Esophagus squamous epithelium (tissue), 5 donors: ENCODE measurements at regions not wholly inside any gene's neighbourhood (a gene's known extent, or its start where the extent isn't known, plus 50 kb on each side); places are given as distances from the start of the nearest gene placed in this dataset.

Source experiments
- DNase-seq: peaks from one replicate; lab custom pipeline; 2025; lab: John Stamatoyannopoulos, UW
- H3K27ac ChIP-seq, 4 donors: fragments of 200-600 bp; sonication (generic); one replicate each; pipeline ENCODE4 v1.5.1; 2016 to 2019; ENCODE audit warnings: mild to moderate bottlenecking in 1 of 4
- H3K27me3 ChIP-seq, 4 donors: fragments of 200-600 bp; sonication (generic); 1 replicate in 3 of 4; 2 replicates in 1 of 4; pipeline versions ENCODE4 v1.5.1 to v1.6.0; 2017 to 2021; ENCODE audit warnings: antibody characterized with exemption in 1 of 4
- H3K36me3 ChIP-seq, 3 donors: fragments of 200-600 bp; sonication (generic); one replicate each; pipeline ENCODE4 v1.5.1; 2016 to 2019
- H3K4me1 ChIP-seq, 3 donors: fragments of 200-600 bp; sonication (generic); one replicate each; pipeline ENCODE4 v1.5.1; 2017 to 2019
- H3K4me3 ChIP-seq, 4 donors: fragments of 200-600 bp; sonication (generic); 1 replicate in 3 of 4; 2 replicates in 1 of 4; pipeline ENCODE4 v1.5.1; 2016 to 2019; ENCODE audit warnings: mild to moderate bottlenecking in 2 of 4, moderate library complexity in 1 of 4
- H3K9me3 ChIP-seq, 3 donors: fragments of 200-600 bp; sonication (generic); one replicate each; pipeline ENCODE4 v1.5.1; 2016 to 2019
- POLR2A ChIP-seq, 4 donors: fragments of 450-650 bp; IDR thresholded peaks; one replicate each; pipeline ENCODE4 v1.6.1; 2017; ENCODE audit warnings: antibody characterized with exemption in 4 of 4, mild to moderate bottlenecking in 4 of 4, moderate library complexity in 3 of 4
- WGBS, 2 donors: methylation state at CpG; one replicate each; pipeline ENCODE4 v1.1.5; 2018; 5-methylcytosine and 5-hydroxymethylcytosine counted together
- intact Hi-C: fragments of 100-400 bp; cut with DNase I; formaldehyde crosslinking; loops from one replicate; pipeline ENCODE4 v1.15.0; 2022
- TF ChIP-seq, protein P1 (sequence below), 6 experiments: fragments of 450-650 bp in 4 of 6; fragments of 200-600 bp in 2 of 6; sonication (generic) in 2 of 6; IDR thresholded peaks; one replicate each; pipeline ENCODE4 v1.5.1; 2016 to 2019; ENCODE audit warnings: antibody characterized with exemption in 6 of 6, mild to moderate bottlenecking in 4 of 6, moderate library complexity in 4 of 6
- donor health status: DM: yes; HTN: yes; CAD: no.

DNA sequence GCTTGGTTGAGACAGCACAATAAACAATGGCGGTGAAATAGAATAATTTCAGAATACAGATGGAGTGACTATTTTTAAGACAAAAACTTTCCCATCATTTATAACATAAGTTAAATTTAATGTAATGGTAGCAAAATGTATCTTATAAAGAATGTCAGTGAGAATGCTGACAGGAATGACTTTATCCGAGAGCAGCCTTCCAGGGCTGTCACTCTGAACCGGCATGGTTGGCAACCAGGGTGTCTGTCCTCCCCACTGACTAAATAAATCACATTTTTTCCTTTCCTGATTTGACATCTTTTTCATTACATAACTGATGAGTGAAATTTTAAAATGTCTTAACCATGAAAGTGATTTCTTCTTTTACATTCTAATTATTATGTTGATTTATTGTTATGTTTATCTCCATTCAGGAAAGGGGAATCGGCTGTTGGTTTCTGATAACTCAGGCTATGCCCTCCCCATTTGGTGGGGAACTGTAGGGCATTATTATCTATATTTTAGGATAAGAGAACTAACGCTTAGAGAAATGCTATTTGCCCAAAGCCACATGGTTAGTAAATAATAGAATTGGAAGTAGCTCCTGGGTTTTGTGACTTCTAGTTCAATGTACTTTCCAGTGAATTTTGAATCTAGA lies 109.2 kb upstream of the OGFRL1 start:
- no peak for TF ChIP-seq POLR2A (IDR thresholded peaks at IDR 0.05)
- TF ChIP-seq, protein P1, sequence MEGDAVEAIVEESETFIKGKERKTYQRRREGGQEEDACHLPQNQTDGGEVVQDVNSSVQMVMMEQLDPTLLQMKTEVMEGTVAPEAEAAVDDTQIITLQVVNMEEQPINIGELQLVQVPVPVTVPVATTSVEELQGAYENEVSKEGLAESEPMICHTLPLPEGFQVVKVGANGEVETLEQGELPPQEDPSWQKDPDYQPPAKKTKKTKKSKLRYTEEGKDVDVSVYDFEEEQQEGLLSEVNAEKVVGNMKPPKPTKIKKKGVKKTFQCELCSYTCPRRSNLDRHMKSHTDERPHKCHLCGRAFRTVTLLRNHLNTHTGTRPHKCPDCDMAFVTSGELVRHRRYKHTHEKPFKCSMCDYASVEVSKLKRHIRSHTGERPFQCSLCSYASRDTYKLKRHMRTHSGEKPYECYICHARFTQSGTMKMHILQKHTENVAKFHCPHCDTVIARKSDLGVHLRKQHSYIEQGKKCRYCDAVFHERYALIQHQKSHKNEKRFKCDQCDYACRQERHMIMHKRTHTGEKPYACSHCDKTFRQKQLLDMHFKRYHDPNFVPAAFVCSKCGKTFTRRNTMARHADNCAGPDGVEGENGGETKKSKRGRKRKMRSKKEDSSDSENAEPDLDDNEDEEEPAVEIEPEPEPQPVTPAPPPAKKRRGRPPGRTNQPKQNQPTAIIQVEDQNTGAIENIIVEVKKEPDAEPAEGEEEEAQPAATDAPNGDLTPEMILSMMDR (IDR thresholded peaks at IDR 0.05): no peak
- H3K27ac ChIP-seq: no peak overlapping the region
- no peaks in the 10 kb centered on the region for H3K9me3 ChIP-seq
- H3K36me3 ChIP-seq: no peaks in the 10 kb centered on the region
- 68 to 80% methylated on average over 5 of the region's 5 CpGs for WGBS, 2 donors
- intact Hi-C loops: no loop called here
- H3K4me1 ChIP-seq: no peaks in the 10 kb centered on the region
- H3K4me3 ChIP-seq: no peak overlapping the region
- DNase-seq: no peak
- no peaks in the 10 kb centered on the region for H3K27me3 ChIP-seq

DNA sequence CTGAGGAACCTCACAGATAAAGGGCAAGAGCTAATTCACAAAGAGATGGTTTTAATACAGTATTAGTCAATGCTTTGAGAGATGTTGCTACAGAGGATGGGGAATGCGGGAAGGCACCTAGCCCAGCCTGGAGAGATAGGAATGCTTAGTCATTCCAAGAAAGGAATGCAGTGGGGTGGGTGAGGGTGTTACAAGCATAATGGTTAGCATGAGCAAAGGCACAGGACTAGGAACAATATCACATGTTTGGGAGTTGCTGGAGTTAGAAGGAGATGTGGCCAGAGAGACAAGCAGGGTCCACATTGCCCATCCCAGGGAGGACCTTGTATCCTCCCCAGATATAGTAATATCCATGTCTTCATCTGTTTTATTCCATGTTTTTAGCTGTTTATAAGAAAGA lies 107.0 kb upstream of the OGFRL1 start:
- no peak for TF ChIP-seq POLR2A (IDR thresholded peaks at IDR 0.05)
- Histone ChIP-seq H3K9me3 (no peaks in the 10 kb centered on the region), H3K27me3 (no peaks in the 10 kb centered on the region), H3K36me3 (no peaks in the 10 kb centered on the region), H3K4me3 (no peak overlapping the region), H3K4me1 (no peaks in the 10 kb centered on the region), H3K27ac (no peak overlapping the region)
- 52 to 54% methylated on average over 1 of the region's 1 CpG for WGBS, 2 donors
- no peak for DNase-seq
- intact Hi-C loops: no loop called here

DNA sequence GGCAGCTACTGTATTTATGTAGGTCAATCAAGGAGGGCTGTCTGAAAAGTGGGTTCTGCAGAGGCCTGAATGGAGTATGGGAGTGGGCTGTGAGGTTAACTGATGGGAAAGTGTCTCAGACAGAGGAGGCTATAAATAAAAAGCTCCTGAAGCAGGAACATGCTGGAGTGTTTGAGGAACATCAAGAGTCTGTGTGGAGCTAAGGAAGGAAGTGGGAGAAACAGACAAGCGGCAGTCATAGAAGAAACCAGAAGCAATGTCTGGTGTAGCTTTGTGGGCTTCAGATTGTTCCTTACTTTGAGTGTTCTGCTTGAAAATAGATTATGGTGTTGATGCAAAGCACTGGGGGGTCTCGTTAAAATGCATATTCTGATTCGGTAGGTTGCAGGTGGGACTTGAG lies 101.5 kb upstream of the OGFRL1 start:
- H3K9me3 ChIP-seq: no peaks in the 10 kb centered on the region
- H3K27me3 ChIP-seq: no peaks in the 10 kb centered on the region
- H3K4me1 ChIP-seq: no peaks in the 10 kb centered on the region
- WGBS, 2 donors: 58 to 61% methylated on average over 3 of the region's 3 CpGs
- intact Hi-C loops: no loop called here
- no peak for TF ChIP-seq POLR2A (IDR thresholded peaks at IDR 0.05)
- TF ChIP-seq, protein P1 (IDR thresholded peaks at IDR 0.05): no peak
- DNase-seq: no peak
- no peak overlapping the region for H3K27ac ChIP-seq
- no peak overlapping the region for H3K4me3 ChIP-seq
- H3K36me3 ChIP-seq: no peaks in the 10 kb centered on the region

DNA sequence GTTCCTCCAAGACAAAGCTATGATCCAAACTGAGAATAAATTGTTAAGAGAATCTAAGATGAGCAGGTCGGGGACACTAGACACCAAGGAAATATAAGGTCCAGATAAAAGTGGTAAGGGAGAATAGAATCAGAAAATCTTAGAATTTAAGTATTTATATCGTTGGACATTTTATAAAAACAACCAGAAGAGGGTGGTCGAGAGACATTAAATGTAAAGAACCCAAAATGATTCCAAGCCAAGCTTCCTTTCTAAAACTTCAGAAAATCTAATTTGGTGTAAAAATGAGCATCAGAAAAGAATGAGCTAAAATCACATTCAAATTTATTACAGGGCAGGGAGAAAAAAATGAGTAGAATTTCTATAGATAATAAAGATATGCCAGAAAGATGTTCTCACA lies 97.8 kb upstream of the OGFRL1 start:
- DNase-seq: no peak
- Histone ChIP-seq H3K4me1 (no peaks in the 10 kb centered on the region), H3K27ac (no peak overlapping the region), H3K36me3 (no peaks in the 10 kb centered on the region), H3K4me3 (no peak overlapping the region), H3K9me3 (no peaks in the 10 kb centered on the region), H3K27me3 (no peaks in the 10 kb centered on the region)
- intact Hi-C loops: loop anchor here (10.0 kb wide), 1 partner anchor 154 kb away; no protein-coding TSS in a partner anchor
- WGBS, 2 donors: 3 to 4% methylated on average over 3 of the region's 3 CpGs
- TF ChIP-seq, protein P1 (IDR thresholded peaks at IDR 0.05): peak in 4 of 6 experiments; percentile 30 to 47 (median 38)
- TF ChIP-seq POLR2A (IDR thresholded peaks at IDR 0.05): no peak

DNA sequence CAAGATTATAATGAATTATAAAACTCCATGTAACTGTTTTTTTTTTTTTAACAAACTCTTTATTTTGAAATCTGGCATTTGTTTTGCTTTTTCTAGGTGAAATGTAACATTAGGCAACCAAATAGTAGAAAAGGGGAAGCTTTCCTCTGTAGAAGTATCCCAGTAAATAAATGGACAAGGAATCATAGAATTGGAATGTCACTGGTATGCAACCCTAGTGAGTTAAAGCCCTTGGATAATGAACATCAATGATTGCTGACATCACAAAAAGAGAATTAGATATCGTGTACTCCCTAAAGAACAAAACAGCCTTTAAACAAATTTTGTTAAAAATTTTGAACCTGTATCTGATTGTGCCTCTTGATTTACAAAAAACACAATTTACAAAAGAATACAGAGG lies 93.9 kb upstream of the OGFRL1 start:
- no peaks in the 10 kb centered on the region for H3K4me1 ChIP-seq
- no peaks in the 10 kb centered on the region for H3K36me3 ChIP-seq
- intact Hi-C loops: loop anchor here (10.0 kb wide), 1 partner anchor 150 kb away; no protein-coding TSS in a partner anchor
- 62 to 88% methylated on average over 1 of the region's 1 CpG for WGBS, 2 donors
- no peaks in the 10 kb centered on the region for H3K9me3 ChIP-seq
- H3K4me3 ChIP-seq: no peak overlapping the region
- H3K27me3 ChIP-seq: no peaks in the 10 kb centered on the region
- TF ChIP-seq, protein P1 (IDR thresholded peaks at IDR 0.05): no peak
- TF ChIP-seq POLR2A (IDR thresholded peaks at IDR 0.05): no peak
- DNase-seq: no peak
- H3K27ac ChIP-seq: no peak overlapping the region
